22Rv1 (cell line): ENCODE measurements at regions not wholly inside any gene's neighbourhood (a gene's known extent, or its start where the extent isn't known, plus 50 kb on each side); places are given as distances from the start of the nearest gene placed in this dataset.

ENCODE experiments used
- H3K27ac ChIP-seq: fragments of 450-650 bp; 2 replicates; pipeline ENCODE4 v1.5.1; 2017
- CTCF ChIP-seq: fragments of 450-650 bp; IDR thresholded peaks from 2 replicates; pipeline ENCODE4 v1.5.1; 2017; ENCODE audit warnings: mild to moderate bottlenecking
- ZFX ChIP-seq: fragments of 450-650 bp; IDR thresholded peaks from 2 replicates; pipeline ENCODE4 v1.6.1; 2017; ENCODE audit warnings: antibody characterized with exemption, borderline replicate concordance

- TF ChIP-seq ZFX (no peak), CTCF (no peak)
- no peak overlapping the region for H3K27ac ChIP-seq
These were observed 89.7 kb upstream of the PLPP4 start for GRCh38 chr10:120367341-120367740.

GRCh38 chr10:120368338-120368737 is 88.7 kb upstream of the PLPP4 start:
- TF ChIP-seq ZFX: no peak
- no peak for TF ChIP-seq CTCF
- no peak overlapping the region for H3K27ac ChIP-seq

GRCh38 chr10:120368927-120369326 is 88.1 kb upstream of the PLPP4 start:
- TF ChIP-seq CTCF (no peak), ZFX (no peak)
- H3K27ac ChIP-seq: no peak overlapping the region

- no peak overlapping the region for H3K27ac ChIP-seq
- TF ChIP-seq ZFX: no peak
These were observed 87.2 kb upstream of the PLPP4 start for GRCh38 chr10:120369856-120370276.

GRCh38 chr10:120371856-120372255 is 85.2 kb upstream of the PLPP4 start:
- H3K27ac ChIP-seq: no peak overlapping the region
- no peak for TF ChIP-seq ZFX
- TF ChIP-seq CTCF: no peak

GRCh38 chr10:120372917-120373316 is 84.1 kb upstream of the PLPP4 start:
- no peak for TF ChIP-seq CTCF
- TF ChIP-seq ZFX: no peak
- no peak overlapping the region for H3K27ac ChIP-seq

GRCh38 chr10:120375666-120376065 is 81.4 kb upstream of the PLPP4 start:
- TF ChIP-seq CTCF (no peak), ZFX (no peak)
- no peak overlapping the region for H3K27ac ChIP-seq

GRCh38 chr10:120381931-120382330 is 75.1 kb upstream of the PLPP4 start:
- no peak for TF ChIP-seq CTCF
- no peak for TF ChIP-seq ZFX
- no peak overlapping the region for H3K27ac ChIP-seq
